ENCODE measurements at regions not wholly inside any gene's neighbourhood (a gene's known extent, or its start where the extent isn't known, plus 50 kb on each side); places are given as distances from the start of the nearest gene placed in this dataset.

DNA sequence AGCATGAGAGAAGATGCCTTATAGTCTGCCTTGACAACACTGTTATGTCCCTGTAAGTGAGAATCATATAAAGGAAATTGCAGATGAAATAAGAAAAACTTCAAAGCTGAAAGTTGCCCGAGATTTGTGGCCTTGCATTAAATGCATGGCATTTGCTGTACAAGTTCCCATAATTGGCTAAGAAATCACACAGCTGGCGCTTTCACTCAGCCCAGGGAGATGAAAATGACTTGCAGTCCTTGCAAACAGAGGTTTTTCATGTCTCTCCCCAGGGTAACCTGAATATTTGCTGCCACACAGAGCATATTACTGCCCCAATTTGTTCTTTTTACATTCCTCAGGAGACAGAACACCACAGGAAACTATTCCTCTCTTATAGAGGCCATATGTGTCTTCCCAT is 174.8 kb downstream of the FAM114A2 start:
- ChIA-PET CTCF (ENCODE audit: low intra/inter-chr PET ratio, low total read pairs) (no interaction called here), POLR2A (no interaction called here)
- Histone ChIP-seq H3K4me1 (ENCODE audit: insufficient read depth, low read length) (no peaks in the 10 kb centered on the region), H3K9ac (ENCODE audit: insufficient read depth, low read depth, low read length) (no peak overlapping the region), H2AFZ (ENCODE audit: low read length) (no peak overlapping the region), H3K27me3 (ENCODE audit: control insufficient read depth in 1 of 2, insufficient read depth in 2 of 2, low read length in 2 of 2) (no peaks in the 10 kb centered on the region), H3K27ac (ENCODE audit: extremely low read length, insufficient read depth, low read length) (no peak overlapping the region), H4K20me1 (ENCODE audit: insufficient read depth, low read length) (no peaks in the 10 kb centered on the region), H3K9me3 (ENCODE audit: low read length) (no peaks in the 10 kb centered on the region), H3K79me2 (ENCODE audit: insufficient read depth, low read length) (no peaks in the 10 kb centered on the region), H3K36me3 (replicated peaks in 1 of 2; ENCODE audit: control insufficient read depth in 1 of 2, insufficient read depth in 2 of 2, low read length in 2 of 2) (no peaks in the 10 kb centered on the region), H3K4me3 (replicated peaks in 1 of 3; ENCODE audit: insufficient read depth in 1 of 3, low read depth in 2 of 3, low read length in 3 of 3) (no peak overlapping the region), H3K4me2 (ENCODE audit: low read depth, low read length) (no peak overlapping the region)
- no peak for FAIRE-seq
- DNase-seq (ENCODE audit: low spot score), result no peak
- ATAC-seq, result no peak
- no TSS peak for BruUV-seq (replicated peaks)
- WGBS (ENCODE audit: low lambda C conversion rate), result 0% methylated on average over 2 of the region's 2 CpGs
- TF ChIP-seq, protein P1, sequence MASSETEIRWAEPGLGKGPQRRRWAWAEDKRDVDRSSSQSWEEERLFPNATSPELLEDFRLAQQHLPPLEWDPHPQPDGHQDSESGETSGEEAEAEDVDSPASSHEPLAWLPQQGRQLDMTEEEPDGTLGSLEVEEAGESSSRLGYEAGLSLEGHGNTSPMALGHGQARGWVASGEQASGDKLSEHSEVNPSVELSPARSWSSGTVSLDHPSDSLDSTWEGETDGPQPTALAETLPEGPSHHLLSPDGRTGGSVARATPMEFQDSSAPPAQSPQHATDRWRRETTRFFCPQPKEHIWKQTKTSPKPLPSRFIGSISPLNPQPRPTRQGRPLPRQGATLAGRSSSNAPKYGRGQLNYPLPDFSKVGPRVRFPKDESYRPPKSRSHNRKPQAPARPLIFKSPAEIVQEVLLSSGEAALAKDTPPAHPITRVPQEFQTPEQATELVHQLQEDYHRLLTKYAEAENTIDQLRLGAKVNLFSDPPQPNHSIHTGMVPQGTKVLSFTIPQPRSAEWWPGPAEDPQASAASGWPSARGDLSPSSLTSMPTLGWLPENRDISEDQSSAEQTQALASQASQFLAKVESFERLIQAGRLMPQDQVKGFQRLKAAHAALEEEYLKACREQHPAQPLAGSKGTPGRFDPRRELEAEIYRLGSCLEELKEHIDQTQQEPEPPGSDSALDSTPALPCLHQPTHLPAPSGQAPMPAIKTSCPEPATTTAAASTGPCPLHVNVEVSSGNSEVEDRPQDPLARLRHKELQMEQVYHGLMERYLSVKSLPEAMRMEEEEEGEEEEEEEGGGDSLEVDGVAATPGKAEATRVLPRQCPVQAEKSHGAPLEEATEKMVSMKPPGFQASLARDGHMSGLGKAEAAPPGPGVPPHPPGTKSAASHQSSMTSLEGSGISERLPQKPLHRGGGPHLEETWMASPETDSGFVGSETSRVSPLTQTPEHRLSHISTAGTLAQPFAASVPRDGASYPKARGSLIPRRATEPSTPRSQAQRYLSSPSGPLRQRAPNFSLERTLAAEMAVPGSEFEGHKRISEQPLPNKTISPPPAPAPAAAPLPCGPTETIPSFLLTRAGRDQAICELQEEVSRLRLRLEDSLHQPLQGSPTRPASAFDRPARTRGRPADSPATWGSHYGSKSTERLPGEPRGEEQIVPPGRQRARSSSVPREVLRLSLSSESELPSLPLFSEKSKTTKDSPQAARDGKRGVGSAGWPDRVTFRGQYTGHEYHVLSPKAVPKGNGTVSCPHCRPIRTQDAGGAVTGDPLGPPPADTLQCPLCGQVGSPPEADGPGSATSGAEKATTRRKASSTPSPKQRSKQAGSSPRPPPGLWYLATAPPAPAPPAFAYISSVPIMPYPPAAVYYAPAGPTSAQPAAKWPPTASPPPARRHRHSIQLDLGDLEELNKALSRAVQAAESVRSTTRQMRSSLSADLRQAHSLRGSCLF (CRISPR knock-in tag; IDR thresholded peaks at IDR 0.05; ENCODE audit: borderline replicate concordance), result no peak
- no peak for TF ChIP-seq ZNF383 (CRISPR knock-in tag; IDR thresholded peaks at IDR 0.05; ENCODE audit: borderline replicate concordance)
- no peak for TF ChIP-seq NFIC (IDR thresholded peaks at IDR 0.05; ENCODE audit: low read length)
- no peak for TF ChIP-seq ZFAT (CRISPR knock-in tag; conservative IDR thresholded peaks at IDR 0.05)
- TF ChIP-seq, protein P2, sequence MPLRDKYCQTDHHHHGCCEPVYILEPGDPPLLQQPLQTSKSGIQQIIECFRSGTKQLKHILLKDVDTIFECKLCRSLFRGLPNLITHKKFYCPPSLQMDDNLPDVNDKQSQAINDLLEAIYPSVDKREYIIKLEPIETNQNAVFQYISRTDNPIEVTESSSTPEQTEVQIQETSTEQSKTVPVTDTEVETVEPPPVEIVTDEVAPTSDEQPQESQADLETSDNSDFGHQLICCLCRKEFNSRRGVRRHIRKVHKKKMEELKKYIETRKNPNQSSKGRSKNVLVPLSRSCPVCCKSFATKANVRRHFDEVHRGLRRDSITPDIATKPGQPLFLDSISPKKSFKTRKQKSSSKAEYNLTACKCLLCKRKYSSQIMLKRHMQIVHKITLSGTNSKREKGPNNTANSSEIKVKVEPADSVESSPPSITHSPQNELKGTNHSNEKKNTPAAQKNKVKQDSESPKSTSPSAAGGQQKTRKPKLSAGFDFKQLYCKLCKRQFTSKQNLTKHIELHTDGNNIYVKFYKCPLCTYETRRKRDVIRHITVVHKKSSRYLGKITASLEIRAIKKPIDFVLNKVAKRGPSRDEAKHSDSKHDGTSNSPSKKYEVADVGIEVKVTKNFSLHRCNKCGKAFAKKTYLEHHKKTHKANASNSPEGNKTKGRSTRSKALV (CRISPR knock-in tag; IDR thresholded peaks at IDR 0.05), result no peak
- intact Hi-C loops (cut with micrococcal nuclease; ENCODE audit: unreplicated experiment), result no loop called here
- in situ Hi-C loops (cut with HindIII; ENCODE audit: extremely low pct_ligation_motif_present, low pct_unique_long_range_greater_than_20kb), result no loop called here
